Putamen (tissue), 1 donor: ENCODE measurements at regions not wholly inside any gene's neighbourhood (a gene's known extent, or its start where the extent isn't known, plus 50 kb on each side); places are given as distances from the start of the nearest gene placed in this dataset.

ENCODE experiments used
- DNase-seq: peaks from one replicate; pipeline ENCODE4 v3.0.0-alpha.2; 2016; ENCODE audit warnings: low spot score

- DNase-seq, result no peak
Measured at GRCh38 chr4:20353646-20354045, 101.9 kb downstream of the SLIT2 start.

DNA sequence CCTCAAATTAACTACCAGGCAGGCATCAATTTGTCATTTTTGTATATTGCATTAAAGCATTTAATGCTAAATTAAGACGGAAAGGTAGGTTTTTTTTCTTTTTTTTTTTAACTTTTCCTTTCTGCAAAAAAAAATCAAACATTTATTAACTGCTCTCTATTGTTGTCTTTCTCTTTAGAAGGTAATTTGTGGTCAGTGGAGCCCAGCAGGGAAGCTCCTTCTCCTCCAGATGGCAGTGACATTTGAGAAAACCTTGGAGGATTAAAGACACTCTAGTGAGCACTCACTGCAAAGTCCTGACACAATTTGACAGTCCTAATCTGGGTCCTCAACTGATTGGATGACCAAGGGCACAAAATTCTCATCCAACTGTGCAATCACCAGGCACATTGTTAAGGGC lies 102.4 kb downstream of the SLIT2 start:
- no peak for DNase-seq

DNA sequence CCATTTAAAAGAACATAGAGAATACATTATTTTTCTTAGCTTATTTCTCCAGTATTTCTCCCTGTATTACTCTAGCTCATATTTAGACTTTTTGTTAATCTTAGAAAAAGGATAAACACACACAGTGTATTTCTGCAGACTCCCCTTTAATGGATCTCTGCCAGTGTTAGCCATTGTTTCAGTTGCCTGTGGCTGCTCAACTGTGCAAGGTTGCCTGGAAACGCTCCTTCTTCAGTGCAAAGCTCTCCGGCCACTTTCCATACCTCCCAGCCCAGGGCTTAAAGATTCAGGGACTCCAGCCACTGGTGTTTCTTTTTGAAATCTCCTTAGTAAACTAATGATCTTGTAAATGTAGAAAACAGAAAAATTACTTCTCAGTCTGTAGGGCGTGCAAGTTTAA lies 104.9 kb downstream of the SLIT2 start:
- peak; percentile 58 for DNase-seq

DNA sequence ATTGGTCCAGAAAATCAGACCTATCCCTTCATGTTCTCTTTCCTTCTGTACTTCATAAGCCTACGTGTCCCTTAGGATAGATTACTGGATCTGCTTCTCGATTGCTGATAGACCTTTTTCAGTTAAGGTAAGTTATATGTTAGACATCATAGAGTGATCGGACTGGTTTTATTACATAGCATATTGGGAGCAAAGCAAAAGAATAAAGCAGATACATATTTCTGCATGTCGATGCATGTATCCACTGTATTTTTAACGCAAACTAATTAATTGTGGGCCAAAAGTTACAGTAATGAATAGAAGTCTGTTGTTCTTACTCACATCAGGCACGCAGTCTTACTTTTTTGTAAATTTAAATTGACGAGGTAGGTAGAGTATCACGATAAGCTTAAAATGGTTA lies 106.4 kb downstream of the SLIT2 start:
- DNase-seq, result no peak

- no peak for DNase-seq
Measured at GRCh38 chr4:20359692-20360091, 108.0 kb downstream of the SLIT2 start.

GRCh38 chr4:20362148-20362547 lies 110.4 kb downstream of the SLIT2 start:
- no peak for DNase-seq

DNA sequence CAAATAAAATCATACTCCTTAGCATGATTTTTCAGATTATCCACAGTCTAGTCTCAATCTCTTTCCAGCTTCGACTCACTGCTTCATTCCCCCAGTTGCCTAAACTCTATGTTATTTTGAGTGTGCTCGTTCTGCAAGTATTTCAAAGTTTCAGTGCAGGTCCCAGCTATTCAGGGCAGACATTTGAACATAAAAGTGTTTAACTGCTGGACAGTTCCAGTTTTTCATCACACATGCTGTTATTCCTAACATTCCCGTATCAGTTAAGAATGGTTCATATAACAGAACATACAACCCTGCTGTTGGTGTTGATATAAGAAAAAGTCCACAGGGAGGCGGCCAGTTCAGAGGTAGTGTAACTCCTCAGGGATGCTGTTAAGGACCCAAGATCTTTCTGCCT lies 113.3 kb downstream of the SLIT2 start:
- DNase-seq, result no peak

- no peak for DNase-seq
Measured at GRCh38 chr4:20367446-20367845, 115.7 kb downstream of the SLIT2 start.

GRCh38 chr4:20368926-20369325 lies 117.2 kb downstream of the SLIT2 start:
- no peak for DNase-seq

DNA sequence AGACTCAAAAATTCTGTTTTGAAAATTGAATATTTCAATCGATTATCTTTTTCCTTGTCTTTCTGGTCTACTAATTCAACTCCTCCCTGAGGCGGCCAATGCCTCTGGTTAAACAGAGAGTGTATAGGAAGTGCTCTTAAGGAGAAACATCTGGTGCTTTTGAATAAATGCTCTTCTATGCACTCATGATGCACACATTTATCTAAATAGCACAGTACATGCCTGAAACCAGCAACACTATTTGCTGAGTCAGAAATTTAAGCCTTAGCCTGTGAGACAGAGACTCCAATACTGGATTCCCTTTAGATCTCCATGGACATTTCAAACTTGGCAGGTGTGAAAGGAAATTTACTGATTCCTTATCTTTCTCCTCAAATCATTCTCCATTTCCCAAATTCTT lies 118.6 kb downstream of the SLIT2 start:
- DNase-seq, result no peak

DNA sequence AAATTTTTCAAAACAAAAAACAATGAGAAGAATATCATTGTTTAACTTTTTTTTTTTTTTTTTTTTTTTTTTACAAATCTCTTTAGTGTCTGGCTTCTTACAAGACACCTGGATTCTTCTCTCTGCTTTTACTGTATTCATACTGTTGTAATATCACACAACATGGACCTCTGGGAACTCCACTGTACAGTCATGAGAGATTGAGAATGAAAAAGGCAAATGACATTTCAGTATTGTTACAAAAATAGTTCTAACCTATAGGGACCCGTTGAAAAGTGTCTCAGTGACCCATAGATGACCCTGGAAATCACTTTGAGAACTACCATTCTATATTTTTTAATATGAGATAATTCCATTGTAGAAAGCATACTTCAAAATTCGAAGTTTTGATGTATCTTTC lies 124.4 kb downstream of the SLIT2 start:
- no peak for DNase-seq

GRCh38 chr4:20378181-20378580 lies 126.5 kb downstream of the SLIT2 start:
- no peak for DNase-seq

- no peak for DNase-seq
Measured at GRCh38 chr4:20381005-20381404, 129.3 kb downstream of the SLIT2 start.

- no peak for DNase-seq
Measured at GRCh38 chr4:20383283-20383682, 131.6 kb downstream of the SLIT2 start.

DNA sequence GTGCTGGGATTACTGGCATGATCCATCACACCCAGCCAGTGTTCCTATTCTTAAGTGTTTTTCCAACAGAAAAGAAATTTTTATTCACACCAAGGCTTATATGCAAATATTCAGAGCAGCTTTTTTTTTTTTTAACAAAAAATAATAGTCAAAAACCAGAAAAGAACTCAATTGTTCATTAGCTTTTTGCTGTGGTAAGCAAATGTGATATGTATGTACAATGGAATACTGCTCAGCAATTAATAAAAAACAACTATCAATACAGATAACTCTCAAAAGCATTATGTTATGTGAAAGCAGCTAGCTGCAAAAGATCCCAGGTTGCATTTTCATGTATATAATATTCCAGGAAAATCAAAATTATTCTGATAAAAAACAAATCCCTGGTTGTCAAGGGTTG lies 132.3 kb downstream of the SLIT2 start:
- no peak for DNase-seq

GRCh38 chr4:20384456-20384855 lies 132.8 kb downstream of the SLIT2 start:
- DNase-seq, result no peak

- no peak for DNase-seq
Measured at GRCh38 chr4:20386001-20386740, 134.5 kb downstream of the SLIT2 start.

- no peak for DNase-seq
Measured at GRCh38 chr4:20386906-20387305, 135.2 kb downstream of the SLIT2 start.

- DNase-seq, result no peak
Measured at GRCh38 chr4:20391198-20391597, 139.5 kb downstream of the SLIT2 start.

DNA sequence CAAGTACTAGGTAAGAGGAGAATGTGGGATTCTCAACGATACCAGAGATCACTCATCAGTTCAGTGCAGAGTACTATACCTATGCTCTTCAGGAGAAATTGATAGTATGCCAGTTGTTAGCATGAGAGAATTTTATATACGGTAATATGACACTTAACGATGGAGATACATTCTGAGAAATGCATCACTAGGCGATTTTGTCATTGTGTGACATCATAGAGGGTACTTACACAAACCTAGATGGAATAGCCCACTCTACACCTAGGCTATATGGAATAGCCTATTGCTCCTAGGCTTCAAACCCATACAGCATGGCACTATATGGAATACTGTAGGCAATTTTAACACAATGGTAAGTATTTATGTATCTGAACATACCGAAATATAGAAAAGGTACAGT lies 140.2 kb downstream of the SLIT2 start:
- DNase-seq, result no peak

DNA sequence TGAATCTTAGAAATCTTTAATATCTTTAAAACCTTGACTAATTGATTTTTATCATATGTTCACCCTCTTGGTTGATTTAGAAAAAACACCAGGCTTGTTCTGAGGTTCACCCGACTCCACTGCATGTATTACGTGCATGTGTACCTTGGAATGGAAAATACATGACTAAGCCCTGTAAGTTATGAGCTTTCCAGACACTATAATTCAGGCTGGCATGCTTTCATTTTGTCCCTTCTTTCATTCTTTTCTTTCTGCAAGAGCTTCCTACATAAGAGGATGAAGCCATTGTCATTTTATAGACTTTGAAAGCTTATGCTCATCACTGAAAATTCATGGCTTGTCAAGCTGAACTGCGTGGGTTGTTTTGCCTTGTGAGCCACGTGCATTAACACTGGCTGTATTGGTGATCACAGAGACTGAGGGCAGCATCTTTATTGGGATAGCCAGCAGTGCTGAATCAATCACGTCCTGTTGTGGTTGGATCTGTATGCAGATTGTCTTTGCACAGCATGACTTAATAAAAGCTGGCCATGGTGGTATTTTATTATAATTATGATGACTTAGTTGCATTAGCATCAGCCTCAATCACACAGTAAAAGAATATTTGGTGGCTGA lies 141.9 kb downstream of the SLIT2 start:
- peak; percentile 47 for DNase-seq

GRCh38 chr4:20394512-20394911 lies 142.8 kb downstream of the SLIT2 start:
- no peak for DNase-seq

- peak; percentile 60 for DNase-seq
Measured at GRCh38 chr4:20395160-20395773, 143.6 kb downstream of the SLIT2 start.

- no peak for DNase-seq
Measured at GRCh38 chr4:20403290-20403689, 151.6 kb downstream of the SLIT2 start.
